IPS DF 6.9 (cell line): ENCODE measurements at regions not wholly inside any gene's neighbourhood (a gene's known extent, or its start where the extent isn't known, plus 50 kb on each side); places are given as distances from the start of the nearest gene placed in this dataset.

Experiments used
- DNase-seq: peaks from one replicate; pipeline ENCODE4 v3.0.0-alpha.2; 2013; ENCODE audit warnings: low read depth, low spot score
- H3K27ac ChIP-seq: one replicate; pipeline ENCODE4 v1.5.1; 2013; ENCODE audit warnings: low read length, control low read depth
- H3K27me3 ChIP-seq: 2 replicates; pipeline ENCODE4 v1.6.1; 2013; ENCODE audit warnings: mild to moderate bottlenecking, low read length; ENCODE audit not compliant: control insufficient read depth, insufficient read depth
- H3K36me3 ChIP-seq: 2 replicates; pipeline ENCODE4 v1.6.1; 2013; ENCODE audit warnings: low read length; ENCODE audit not compliant: control insufficient read depth, insufficient read depth
- H3K4me1 ChIP-seq: 2 replicates; pipeline ENCODE4 v1.6.1; 2013; ENCODE audit warnings: low read length; ENCODE audit not compliant: control insufficient read depth, insufficient read depth
- H3K4me3 ChIP-seq: 2 replicates; pipeline ENCODE4 v1.5.1; 2013; ENCODE audit warnings: mild to moderate bottlenecking, low read length
- H3K9me3 ChIP-seq: 2 replicates; pipeline ENCODE4 v1.6.1; 2013; ENCODE audit warnings: low read length, inconsistent platforms; ENCODE audit not compliant: control insufficient read depth, insufficient read depth
- WGBS: extraction: QIAGEN DNeasy Blood & Tissue Kit; methylation state at CpG from one replicate; pipeline ENCODE4 v1.1.7; 2013; ENCODE audit warnings: mixed read lengths, missing lambda C conversion rate; ENCODE audit not compliant: insufficient read length, insufficient coverage; 5-methylcytosine and 5-hydroxymethylcytosine counted together

DNA sequence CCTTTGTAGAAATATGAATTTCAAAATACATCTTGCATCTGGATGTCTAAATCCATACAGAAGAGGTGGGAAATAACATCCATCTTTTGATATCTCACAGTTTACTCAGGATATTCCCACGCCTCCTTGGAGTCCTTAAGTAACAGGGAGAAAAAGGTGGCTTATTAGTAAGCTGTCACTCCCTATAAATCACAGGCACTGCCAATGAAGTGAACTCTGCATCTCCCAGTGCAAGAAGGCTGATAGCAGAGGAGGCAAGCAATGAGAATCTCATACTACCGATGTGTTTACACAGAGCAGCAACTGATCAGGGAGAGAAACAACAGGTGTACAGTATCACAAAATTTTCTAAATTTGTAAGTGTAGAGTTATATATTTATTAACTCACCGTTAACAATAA, 551.8 kb downstream of the NXPH1 start:
- no peak for DNase-seq
- no CpG with 5 or more reads among the region's 3 CpGs for WGBS
- Histone ChIP-seq H3K36me3 (no peaks in the 10 kb centered on the region), H3K4me1 (no peaks in the 10 kb centered on the region; the same call in 1 of the 2 replicates), H3K27ac (no peak overlapping the region), H3K27me3 (no peaks in the 10 kb centered on the region), H3K9me3 (no peaks in the 10 kb centered on the region), H3K4me3 (no peak overlapping the region)

DNA sequence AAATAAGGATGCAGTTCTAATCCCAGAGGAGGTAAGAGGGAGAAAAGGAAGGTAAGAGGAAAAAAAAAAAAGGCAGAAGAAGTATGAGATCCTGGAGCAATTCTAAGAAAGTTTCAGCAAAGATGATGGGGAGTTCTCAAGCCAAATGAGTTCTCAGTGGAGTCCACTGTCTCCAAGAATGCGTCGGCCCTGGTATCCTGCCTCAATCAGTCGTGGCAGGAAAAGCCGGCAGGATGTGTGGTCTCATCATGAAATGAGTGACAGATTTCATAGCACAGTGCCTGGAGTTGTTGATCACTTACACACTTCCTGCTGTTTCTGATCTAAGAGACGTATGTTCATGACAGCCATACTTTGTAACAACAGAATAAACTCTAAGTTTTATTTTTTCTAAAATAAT, 554.9 kb downstream of the NXPH1 start:
- H3K4me1 ChIP-seq: no peaks in the 10 kb centered on the region
- no peaks in the 10 kb centered on the region for H3K27me3 ChIP-seq
- DNase-seq: no peak
- H3K36me3 ChIP-seq: no peaks in the 10 kb centered on the region
- no peak overlapping the region for H3K4me3 ChIP-seq
- no CpG with 5 or more reads among the region's 5 CpGs for WGBS
- H3K27ac ChIP-seq: no peak overlapping the region
- H3K9me3 ChIP-seq: no peaks in the 10 kb centered on the region

DNA sequence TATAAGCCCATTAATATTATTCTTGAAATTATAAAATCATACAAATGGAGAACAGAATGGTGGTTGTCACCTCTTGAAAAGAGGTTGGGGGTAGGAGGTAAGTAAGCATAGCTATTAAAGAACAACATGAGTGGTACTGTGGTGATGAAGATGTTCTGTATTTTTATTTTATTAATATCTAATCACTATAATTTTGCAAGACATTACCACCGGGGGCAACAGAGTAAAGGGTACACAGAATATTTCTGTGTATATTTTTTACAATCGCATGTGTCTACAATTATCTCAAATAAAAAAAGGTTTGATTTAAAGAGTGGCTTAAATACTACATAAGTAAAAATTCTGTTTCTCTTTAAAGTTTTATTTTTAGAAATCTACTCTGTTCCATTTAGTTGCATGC, 557.8 kb downstream of the NXPH1 start:
- Histone ChIP-seq H3K4me1 (no peaks in the 10 kb centered on the region), H3K36me3 (no peaks in the 10 kb centered on the region), H3K27me3 (no peaks in the 10 kb centered on the region), H3K4me3 (no peak overlapping the region), H3K27ac (no peak overlapping the region), H3K9me3 (no peaks in the 10 kb centered on the region)
- no CpG with 5 or more reads among the region's 2 CpGs for WGBS
- no peak for DNase-seq

DNA sequence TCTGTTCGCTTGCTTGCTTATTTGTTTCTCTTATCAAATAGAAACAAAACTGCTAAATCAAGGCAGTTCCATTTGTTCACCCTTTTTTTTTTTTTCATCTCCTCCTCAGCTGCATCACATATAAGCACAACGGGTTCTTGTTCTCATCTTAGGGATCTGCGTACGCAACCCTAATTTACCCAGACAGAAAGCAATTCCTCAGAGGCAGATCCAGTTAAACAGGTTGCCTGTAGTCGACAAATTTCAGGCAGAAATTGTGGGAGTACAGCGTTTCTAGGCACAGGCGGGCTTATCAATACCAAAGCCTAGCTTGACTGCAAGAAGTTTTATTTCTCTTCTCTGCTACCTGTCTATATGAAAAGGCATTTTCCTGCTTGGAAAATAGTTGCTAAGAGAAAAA, 565.4 kb downstream of the NXPH1 start:
- no peaks in the 10 kb centered on the region for H3K36me3 ChIP-seq
- DNase-seq: no peak
- no peaks in the 10 kb centered on the region for H3K9me3 ChIP-seq
- H3K27me3 ChIP-seq: no peaks in the 10 kb centered on the region
- no peak overlapping the region for H3K4me3 ChIP-seq
- H3K4me1 ChIP-seq: no peaks in the 10 kb centered on the region
- no CpG with 5 or more reads among the region's 7 CpGs for WGBS
- no peak overlapping the region for H3K27ac ChIP-seq

DNA sequence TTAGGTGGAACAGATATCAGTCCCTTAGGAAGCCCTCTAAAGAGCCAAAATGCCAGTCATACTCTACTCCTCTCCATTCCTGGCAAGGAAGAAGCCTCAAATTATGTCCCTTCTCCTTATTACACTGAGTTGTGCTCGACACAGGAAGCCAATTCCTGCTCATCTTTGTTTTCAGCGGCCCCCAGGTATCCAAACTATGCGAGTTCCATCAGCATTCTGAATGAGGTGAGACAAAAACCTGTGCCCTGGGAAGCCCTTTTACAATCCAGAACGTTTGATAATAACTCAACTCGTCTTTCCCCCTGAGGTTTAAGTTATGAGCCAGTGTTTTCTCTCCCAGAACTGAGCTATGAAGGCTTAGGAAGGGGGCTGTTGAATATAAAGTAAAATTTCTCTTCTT, 580.5 kb downstream of the NXPH1 start:
- WGBS: no CpG with 5 or more reads among the region's 5 CpGs

DNA sequence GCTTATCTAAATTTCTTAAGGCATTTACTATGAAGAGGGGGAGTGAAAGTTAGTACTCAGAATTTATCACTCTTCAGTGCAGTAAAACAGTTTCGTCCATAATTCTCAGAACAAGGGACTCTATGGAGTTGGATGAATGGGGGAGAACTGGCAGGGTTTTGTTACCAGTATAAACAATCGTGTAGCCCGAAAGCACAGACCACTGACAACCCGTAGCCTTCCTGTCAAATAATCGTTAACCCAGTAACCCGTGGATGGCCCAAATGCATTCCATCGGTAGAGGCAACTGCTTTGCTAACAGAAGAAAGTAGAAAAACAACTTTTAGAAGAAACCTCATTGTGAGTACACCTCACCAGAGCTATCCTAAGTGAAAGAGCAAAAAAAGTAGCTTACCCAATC, 583.9 kb downstream of the NXPH1 start:
- Histone ChIP-seq H3K27ac (no peak overlapping the region), H3K36me3 (no peaks in the 10 kb centered on the region), H3K27me3 (no peaks in the 10 kb centered on the region), H3K4me3 (no peak overlapping the region), H3K4me1 (no peaks in the 10 kb centered on the region), H3K9me3 (no peaks in the 10 kb centered on the region)
- DNase-seq: no peak
- WGBS: no CpG with 5 or more reads among the region's 7 CpGs

More for the DNA sequence above, 580.5 kb downstream of the NXPH1 start:
- DNase-seq: peak; percentile 41
- Histone ChIP-seq H3K4me3 (no peak overlapping the region), H3K36me3 (no peaks in the 10 kb centered on the region), H3K4me1 (no peaks in the 10 kb centered on the region), H3K9me3 (no peaks in the 10 kb centered on the region), H3K27ac (no peak overlapping the region), H3K27me3 (no peaks in the 10 kb centered on the region)

DNA sequence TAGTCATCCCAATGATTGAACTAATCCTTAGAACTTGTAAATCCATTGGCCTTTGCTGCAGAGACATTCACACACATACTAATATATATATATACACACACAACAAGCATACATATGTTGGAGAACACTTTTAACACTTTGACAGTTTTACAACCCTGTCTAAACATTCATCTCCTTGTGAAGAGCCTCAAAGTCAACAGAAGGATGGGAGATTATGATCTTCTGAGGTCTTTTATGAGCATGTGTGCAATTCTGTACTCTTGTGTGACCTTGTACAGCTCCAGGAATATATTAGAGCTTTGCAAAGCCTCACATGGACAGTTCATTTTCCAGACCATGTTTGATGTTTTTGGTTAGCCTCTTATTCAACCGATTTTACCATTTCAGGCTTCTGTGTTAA, 589.0 kb downstream of the NXPH1 start:
- WGBS: no CpG with 5 or more reads among the region's 1 CpG
- no peaks in the 10 kb centered on the region for H3K27me3 ChIP-seq
- no peaks in the 10 kb centered on the region for H3K4me1 ChIP-seq
- no peaks in the 10 kb centered on the region for H3K9me3 ChIP-seq
- no peak overlapping the region for H3K4me3 ChIP-seq
- no peak overlapping the region for H3K27ac ChIP-seq
- no peak for DNase-seq
- H3K36me3 ChIP-seq: no peaks in the 10 kb centered on the region

DNA sequence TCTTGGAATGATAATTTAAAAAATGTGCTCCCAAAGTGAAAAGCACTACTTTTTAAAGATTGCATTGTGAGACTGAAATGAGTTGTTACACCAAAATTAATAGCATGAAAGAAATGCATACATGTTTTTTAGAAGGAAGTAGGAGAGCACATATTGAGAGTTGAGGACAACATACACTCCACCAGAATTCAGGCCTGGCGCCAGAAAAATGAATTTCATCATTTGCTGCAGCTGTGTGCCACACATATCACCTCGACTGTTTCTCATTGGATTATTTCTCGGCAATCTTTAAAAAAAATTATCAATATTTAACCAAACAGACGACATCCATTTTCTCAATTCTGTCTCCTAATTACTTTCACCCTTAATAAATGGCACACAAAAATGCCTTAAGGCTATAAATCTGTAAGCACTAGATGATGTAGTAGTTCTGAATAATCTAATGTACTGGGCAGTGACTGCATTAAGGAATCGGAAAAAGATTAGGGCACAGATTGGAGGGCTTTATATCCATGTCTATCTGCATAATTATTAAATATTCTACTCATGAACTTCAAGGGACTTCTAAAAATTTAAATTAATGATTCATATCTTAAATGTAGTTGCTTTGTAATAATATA, 590.4 kb downstream of the NXPH1 start:
- Histone ChIP-seq H3K27ac (no peak overlapping the region), H3K9me3 (no peaks in the 10 kb centered on the region), H3K36me3 (no peaks in the 10 kb centered on the region), H3K4me3 (no peak overlapping the region), H3K4me1 (no peaks in the 10 kb centered on the region), H3K27me3 (no peaks in the 10 kb centered on the region)
- DNase-seq: no peak
- 100% methylated on average over 2 of the region's 5 CpGs for WGBS

DNA sequence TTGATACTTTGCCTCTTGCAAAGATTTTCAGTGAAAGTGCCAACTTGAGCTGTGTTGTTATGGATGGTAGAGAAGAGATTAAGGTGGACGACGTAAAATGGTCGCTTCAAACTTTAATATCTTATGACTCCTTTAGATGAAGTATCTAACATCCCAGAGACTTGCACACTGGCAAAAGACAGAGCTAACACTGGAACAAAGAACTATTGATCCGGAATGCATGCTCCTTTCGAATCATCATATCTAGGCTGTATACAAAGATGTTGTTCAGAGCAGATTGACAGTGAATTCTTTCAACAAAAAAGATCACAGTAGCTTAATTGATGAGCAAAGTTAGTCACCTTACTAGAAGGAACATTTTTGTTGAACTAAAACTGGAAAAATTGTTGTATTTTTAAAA, 592.7 kb downstream of the NXPH1 start:
- Histone ChIP-seq H3K36me3 (no peaks in the 10 kb centered on the region), H3K9me3 (no peaks in the 10 kb centered on the region), H3K27me3 (no peaks in the 10 kb centered on the region), H3K4me3 (no peak overlapping the region), H3K4me1 (no peaks in the 10 kb centered on the region), H3K27ac (no peak overlapping the region)
- WGBS: no CpG with 5 or more reads among the region's 5 CpGs
- DNase-seq: no peak

DNA sequence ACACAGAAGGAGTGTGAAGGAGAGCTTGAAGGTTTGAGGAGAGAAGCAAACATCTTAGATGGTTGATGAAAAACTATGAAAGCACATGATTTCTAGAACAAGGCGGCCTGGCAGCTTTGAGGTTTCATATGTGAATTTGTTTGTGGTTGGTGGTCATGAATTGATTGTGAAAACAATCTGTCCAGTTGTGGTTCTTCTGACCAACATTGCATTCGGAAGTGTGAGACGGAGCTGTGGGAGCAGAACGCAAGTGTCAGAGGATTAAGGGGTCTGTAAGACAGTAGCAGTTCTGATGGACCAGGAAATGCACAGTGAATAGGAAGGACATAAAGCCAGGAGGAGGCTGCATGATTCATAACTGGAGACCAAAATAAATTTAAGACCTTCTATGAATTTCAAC, 594.6 kb downstream of the NXPH1 start:
- Histone ChIP-seq H3K36me3 (no peaks in the 10 kb centered on the region), H3K27ac (no peak overlapping the region), H3K4me1 (no peaks in the 10 kb centered on the region), H3K27me3 (no peaks in the 10 kb centered on the region), H3K4me3 (no peak overlapping the region), H3K9me3 (no peaks in the 10 kb centered on the region)
- WGBS: no CpG with 5 or more reads among the region's 4 CpGs
- no peak for DNase-seq

DNA sequence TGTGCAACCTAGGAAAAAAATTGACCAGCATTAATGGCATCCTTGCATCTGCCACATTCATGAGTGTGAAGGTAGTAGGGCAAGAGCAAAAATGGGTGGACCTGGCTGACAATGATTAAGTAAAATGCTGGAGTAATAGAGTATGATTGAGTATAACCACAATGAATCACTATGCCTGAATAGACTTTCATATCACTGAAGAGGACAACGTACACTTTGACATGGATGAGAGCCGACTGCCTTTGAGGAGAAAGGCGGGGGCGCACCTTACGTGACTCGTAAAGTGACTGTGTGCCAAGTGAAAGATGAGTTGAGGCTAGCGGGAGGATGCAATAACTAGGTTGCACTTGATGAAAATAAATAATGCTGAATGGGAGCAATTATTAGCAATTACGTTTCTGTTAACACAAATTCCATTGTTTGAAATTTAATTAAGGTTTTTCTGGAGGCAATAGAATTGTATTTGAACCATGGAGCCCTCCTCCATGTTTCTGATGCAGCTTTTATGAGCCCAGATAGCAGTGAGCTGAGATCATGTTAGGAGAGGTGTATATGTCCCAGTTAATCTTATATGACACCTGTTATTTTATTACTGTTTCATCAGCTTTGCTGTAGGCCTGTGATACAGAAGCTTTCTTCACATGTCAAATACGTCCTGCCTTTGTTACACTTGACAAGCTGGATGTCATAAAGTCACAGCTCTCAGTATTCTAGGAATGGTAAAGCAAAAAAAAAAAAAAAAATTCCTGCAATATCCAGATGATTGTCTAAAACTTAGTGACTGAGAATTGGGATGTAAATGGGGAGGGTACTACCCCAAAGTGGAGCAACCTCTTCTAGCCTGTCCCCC, 596.5 kb downstream of the NXPH1 start:
- no peaks in the 10 kb centered on the region for H3K36me3 ChIP-seq
- no peak for DNase-seq
- H3K27me3 ChIP-seq: no peaks in the 10 kb centered on the region
- no peaks in the 10 kb centered on the region for H3K4me1 ChIP-seq
- no CpG with 5 or more reads among the region's 9 CpGs for WGBS
- no peak overlapping the region for H3K27ac ChIP-seq
- no peak overlapping the region for H3K4me3 ChIP-seq
- H3K9me3 ChIP-seq: no peaks in the 10 kb centered on the region
